NCI-H1105 treated with DMSO at 0.1 percent for 48 hours (cell line): ENCODE measurements at regions not wholly inside any gene's neighbourhood (a gene's known extent, or its start where the extent isn't known, plus 50 kb on each side); places are given as distances from the start of the nearest gene placed in this dataset.

Source experiments
- DNase-seq: peaks from one replicate; lab custom pipeline; 2025; lab: John Stamatoyannopoulos, UW

- DNase-seq = no peak
Observed at GRCh38 chr18:53753601-53754000, 470.9 kb downstream of the MBD2 start.

- DNase-seq = no peak
Observed at GRCh38 chr18:53752781-53753367, 471.6 kb downstream of the MBD2 start.

- no peak for DNase-seq
Observed at GRCh38 chr18:53749766-53750165, 474.7 kb downstream of the MBD2 start.

- DNase-seq = no peak
Observed at GRCh38 chr18:53747663-53748160, 476.8 kb downstream of the MBD2 start.

GRCh38 chr18:53747210-53747609 lies 477.3 kb downstream of the MBD2 start:
- DNase-seq = no peak

- DNase-seq = no peak
Observed at GRCh38 chr18:53745986-53746385, 478.5 kb downstream of the MBD2 start.

- no peak for DNase-seq
Observed at GRCh38 chr18:53745224-53745967, 479.1 kb downstream of the MBD2 start.

- DNase-seq = no peak
Observed at GRCh38 chr18:53739700-53740099, 484.8 kb downstream of the MBD2 start.

- DNase-seq = no peak
Observed at GRCh38 chr18:53735526-53735925, 488.9 kb downstream of the MBD2 start.

- DNase-seq = no peak
Observed at GRCh38 chr18:53715243-53715853, 509.1 kb downstream of the MBD2 start.

- no peak for DNase-seq
Observed at GRCh38 chr18:53710080-53710479, 514.4 kb downstream of the MBD2 start.

- DNase-seq = no peak
Observed at GRCh38 chr18:53702480-53702879, 522.0 kb downstream of the MBD2 start.

GRCh38 chr18:53701697-53702096 lies 522.8 kb downstream of the MBD2 start:
- DNase-seq = peak; percentile 13

GRCh38 chr18:53698907-53699306 lies 525.6 kb downstream of the MBD2 start:
- peak; percentile 58 for DNase-seq

GRCh38 chr18:53689886-53690285 lies 534.6 kb downstream of the MBD2 start:
- DNase-seq = no peak

GRCh38 chr18:53686965-53687364 lies 537.5 kb downstream of the MBD2 start:
- DNase-seq = no peak

- DNase-seq = no peak
Observed at GRCh38 chr18:53682796-53683195, 541.7 kb downstream of the MBD2 start.

- DNase-seq = no peak
Observed at GRCh38 chr18:53677480-53677879, 547.0 kb downstream of the MBD2 start.

- DNase-seq = no peak
Observed at GRCh38 chr18:53665701-53666100, 558.8 kb downstream of the MBD2 start.

- DNase-seq = no peak
Observed at GRCh38 chr18:53664575-53664974, 559.9 kb downstream of the MBD2 start.

- DNase-seq = no peak
Observed at GRCh38 chr18:53660306-53660705, 564.2 kb downstream of the MBD2 start.

GRCh38 chr18:53657257-53657656 lies 567.2 kb downstream of the MBD2 start:
- no peak for DNase-seq

GRCh38 chr18:53649621-53650020 lies 574.8 kb downstream of the MBD2 start:
- no peak for DNase-seq
